GM23338 (cell line): ENCODE measurements at regions not wholly inside any gene's neighbourhood (a gene's known extent, or its start where the extent isn't known, plus 50 kb on each side); places are given as distances from the start of the nearest gene placed in this dataset.

Experiments used
- CTCF ChIP-seq, 2 experiments: fragments of 200-600 bp in 1 of 2; sonication (generic) in 1 of 2; conservative IDR thresholded peaks; 2 replicates each; pipeline versions ENCODE4 v1.5.1 to v1.6.1; 2016 to 2017; ENCODE audit warnings: antibody characterized with exemption in 2 of 2, low read depth in 2 of 2, mild to moderate bottlenecking in 2 of 2, moderate library complexity in 1 of 2
- EZH2 ChIP-seq: fragments of 200-600 bp; sonication (generic); IDR thresholded peaks from one replicate; pipeline ENCODE4 v1.8.0; 2017; ENCODE audit warnings: antibody characterized with exemption, mild to moderate bottlenecking, low read depth; ENCODE audit not compliant: unreplicated experiment
- EZH2phosphoT487 ChIP-seq: fragments of 200-600 bp; sonication (generic); IDR thresholded peaks from one replicate; pipeline ENCODE4 v1.8.1; 2018; ENCODE audit warnings: antibody characterized with exemption; ENCODE audit not compliant: unreplicated experiment
- POLR2AphosphoS5 ChIP-seq: IDR thresholded peaks from 2 replicates; pipeline ENCODE4 v1.6.1; 2016; ENCODE audit warnings: antibody characterized with exemption, low read depth
- TF ChIP-seq, protein P1 (sequence below): IDR thresholded peaks from one replicate; pipeline ENCODE4 v1.6.1; 2018; ENCODE audit warnings: antibody characterized with exemption; ENCODE audit not compliant: unreplicated experiment

DNA sequence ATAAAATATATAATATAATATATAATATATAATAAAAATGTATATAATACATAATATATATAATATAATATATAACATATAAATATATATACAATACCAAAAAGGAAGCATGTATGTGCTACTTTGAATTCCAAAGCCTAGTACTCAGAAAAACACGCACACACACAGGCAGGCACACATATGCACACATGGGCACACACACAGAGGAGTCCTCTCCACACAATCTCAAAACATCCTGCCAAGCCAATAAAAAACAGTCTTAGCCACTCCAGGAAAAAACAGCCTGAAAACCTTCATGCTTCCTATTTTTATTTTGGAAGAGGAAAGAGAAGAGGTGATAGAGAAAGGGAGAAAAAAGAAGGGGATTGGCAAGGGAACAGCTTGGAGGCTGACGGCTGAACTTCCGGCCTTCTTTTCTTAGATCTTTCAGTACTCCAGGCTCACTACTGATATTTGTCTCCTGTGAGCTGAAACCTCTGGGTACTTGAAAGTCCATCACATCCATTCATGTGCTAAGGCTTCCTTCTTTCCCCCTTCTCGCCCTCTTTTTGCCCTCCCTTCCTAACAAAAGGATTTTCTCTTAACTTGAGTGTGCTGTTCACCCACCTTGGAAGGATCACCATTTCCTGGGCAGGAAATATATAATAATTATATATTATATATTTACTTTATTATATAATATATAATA, 394.2 kb downstream of the NUAK1 start:
- TF ChIP-seq EZH2 (no peak), POLR2AphosphoS5 (no peak), CTCF (conservative IDR thresholded peaks at IDR 0.05; ENCODE audit: low read depth in 2 of 2) (no peak), EZH2phosphoT487 (no peak)
- TF ChIP-seq, protein P1, sequence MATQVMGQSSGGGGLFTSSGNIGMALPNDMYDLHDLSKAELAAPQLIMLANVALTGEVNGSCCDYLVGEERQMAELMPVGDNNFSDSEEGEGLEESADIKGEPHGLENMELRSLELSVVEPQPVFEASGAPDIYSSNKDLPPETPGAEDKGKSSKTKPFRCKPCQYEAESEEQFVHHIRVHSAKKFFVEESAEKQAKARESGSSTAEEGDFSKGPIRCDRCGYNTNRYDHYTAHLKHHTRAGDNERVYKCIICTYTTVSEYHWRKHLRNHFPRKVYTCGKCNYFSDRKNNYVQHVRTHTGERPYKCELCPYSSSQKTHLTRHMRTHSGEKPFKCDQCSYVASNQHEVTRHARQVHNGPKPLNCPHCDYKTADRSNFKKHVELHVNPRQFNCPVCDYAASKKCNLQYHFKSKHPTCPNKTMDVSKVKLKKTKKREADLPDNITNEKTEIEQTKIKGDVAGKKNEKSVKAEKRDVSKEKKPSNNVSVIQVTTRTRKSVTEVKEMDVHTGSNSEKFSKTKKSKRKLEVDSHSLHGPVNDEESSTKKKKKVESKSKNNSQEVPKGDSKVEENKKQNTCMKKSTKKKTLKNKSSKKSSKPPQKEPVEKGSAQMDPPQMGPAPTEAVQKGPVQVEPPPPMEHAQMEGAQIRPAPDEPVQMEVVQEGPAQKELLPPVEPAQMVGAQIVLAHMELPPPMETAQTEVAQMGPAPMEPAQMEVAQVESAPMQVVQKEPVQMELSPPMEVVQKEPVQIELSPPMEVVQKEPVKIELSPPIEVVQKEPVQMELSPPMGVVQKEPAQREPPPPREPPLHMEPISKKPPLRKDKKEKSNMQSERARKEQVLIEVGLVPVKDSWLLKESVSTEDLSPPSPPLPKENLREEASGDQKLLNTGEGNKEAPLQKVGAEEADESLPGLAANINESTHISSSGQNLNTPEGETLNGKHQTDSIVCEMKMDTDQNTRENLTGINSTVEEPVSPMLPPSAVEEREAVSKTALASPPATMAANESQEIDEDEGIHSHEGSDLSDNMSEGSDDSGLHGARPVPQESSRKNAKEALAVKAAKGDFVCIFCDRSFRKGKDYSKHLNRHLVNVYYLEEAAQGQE = no peak
